ENCODE measurements at regions not wholly inside any gene's neighbourhood (a gene's known extent, or its start where the extent isn't known, plus 50 kb on each side); places are given as distances from the start of the nearest gene placed in this dataset.

- FAIRE-seq: no peak
- no peak for DNase-seq (ENCODE audit: insufficient read length, low spot score)
Measured at GRCh38 chr4:28334249-28334648, 1473.6 kb downstream of the STIM2 start.

- no peak for FAIRE-seq
- no peak for DNase-seq (ENCODE audit: insufficient read length, low spot score)
Measured at GRCh38 chr4:28341784-28342183, 1481.1 kb downstream of the STIM2 start.

GRCh38 chr4:28350485-28350884 is 1489.8 kb downstream of the STIM2 start:
- peak; percentile 14 for DNase-seq (ENCODE audit: insufficient read length, low spot score)
- FAIRE-seq: no peak

- DNase-seq (ENCODE audit: insufficient read length, low spot score): no peak
- no peak for FAIRE-seq
Measured at GRCh38 chr4:28351102-28351501, 1490.5 kb downstream of the STIM2 start.

GRCh38 chr4:28351826-28352225 is 1491.2 kb downstream of the STIM2 start:
- FAIRE-seq (no peak), DNase-seq (ENCODE audit: insufficient read length, low spot score) (no peak)

GRCh38 chr4:28354880-28355656 is 1494.4 kb downstream of the STIM2 start:
- FAIRE-seq (no peak), DNase-seq (ENCODE audit: insufficient read length, low spot score) (no peak)

- FAIRE-seq (no peak), DNase-seq (ENCODE audit: insufficient read length, low spot score) (no peak)
Measured at GRCh38 chr4:28357990-28358389, 1497.3 kb downstream of the STIM2 start.

GRCh38 chr4:28358606-28359005 is 1498.0 kb downstream of the STIM2 start:
- FAIRE-seq (no peak), DNase-seq (ENCODE audit: insufficient read length, low spot score) (no peak)

GRCh38 chr4:28360681-28361080 is 1500.0 kb downstream of the STIM2 start:
- DNase-seq (ENCODE audit: insufficient read length, low spot score) (no peak), FAIRE-seq (no peak)

GRCh38 chr4:28362169-28362568 is 1501.5 kb downstream of the STIM2 start:
- DNase-seq (ENCODE audit: insufficient read length, low spot score): no peak
- no peak for FAIRE-seq

GRCh38 chr4:28369499-28369898 is 1508.9 kb downstream of the STIM2 start:
- FAIRE-seq (no peak), DNase-seq (ENCODE audit: insufficient read length, low spot score) (no peak)

- DNase-seq (ENCODE audit: insufficient read length, low spot score) (no peak), FAIRE-seq (no peak)
Measured at GRCh38 chr4:28373191-28373590, 1512.5 kb downstream of the STIM2 start.

GRCh38 chr4:28373601-28374000 is 1513.0 kb downstream of the STIM2 start:
- no peak for DNase-seq (ENCODE audit: insufficient read length, low spot score)
- no peak for FAIRE-seq

GRCh38 chr4:28378109-28378830 is 1517.6 kb downstream of the STIM2 start:
- no peak for FAIRE-seq

GRCh38 chr4:28385801-28386200 is 1525.2 kb downstream of the STIM2 start:
- DNase-seq (ENCODE audit: insufficient read length, low spot score) (no peak), FAIRE-seq (no peak)

More at GRCh38 chr4:28378109-28378830, 1517.6 kb downstream of the STIM2 start:
- DNase-seq (ENCODE audit: insufficient read length, low spot score): no peak

- FAIRE-seq: no peak
- no peak for DNase-seq (ENCODE audit: insufficient read length, low spot score)
Measured at GRCh38 chr4:28386776-28387175, 1526.1 kb downstream of the STIM2 start.

GRCh38 chr4:28388471-28388870 is 1527.8 kb downstream of the STIM2 start:
- no peak for FAIRE-seq
- DNase-seq (ENCODE audit: insufficient read length, low spot score): no peak

- no peak for FAIRE-seq
- DNase-seq (ENCODE audit: insufficient read length, low spot score): no peak
Measured at GRCh38 chr4:28391877-28392276, 1531.2 kb downstream of the STIM2 start.

GRCh38 chr4:28402751-28403150 is 1542.1 kb downstream of the STIM2 start:
- FAIRE-seq (no peak), DNase-seq (ENCODE audit: insufficient read length, low spot score) (no peak)

- no peak for DNase-seq (ENCODE audit: insufficient read length, low spot score)
- FAIRE-seq: no peak
Measured at GRCh38 chr4:28421221-28421620, 1560.6 kb downstream of the STIM2 start.

- DNase-seq (ENCODE audit: insufficient read length, low spot score) (no peak), FAIRE-seq (no peak)
Measured at GRCh38 chr4:28426251-28426650, 1565.6 kb downstream of the STIM2 start.

Measured in HTR-8/SVneo (cell line).